Naive thymus-derived CD4-positive, alpha-beta T cell (primary cell): ENCODE measurements at regions not wholly inside any gene's neighbourhood (a gene's known extent, or its start where the extent isn't known, plus 50 kb on each side); places are given as distances from the start of the nearest gene placed in this dataset.

ENCODE experiments used
- ATAC-seq: fragments of 150-1000 bp; cut with Tn5 transposase; 2 replicates; pipeline ENCODE4 v1.10.0; 2021; ENCODE audit warnings: mild to moderate bottlenecking, moderate library complexity
- CTCF ChIA-PET: fragments of 350-600 bp; sonication (Branson Sonifier 250); formaldehyde crosslinking; loops from one replicate; lab custom pipeline; 2021; ENCODE audit warnings: antibody characterized with exemption; lab: Charles Lee
- POLR2A ChIA-PET: fragments of 350-600 bp; sonication (Branson Sonifier 250); formaldehyde crosslinking; loops from one replicate; lab custom pipeline; 2021; ENCODE audit warnings: antibody characterized with exemption, inconsistent platforms; lab: Charles Lee
- DNase-seq, 9 donors: peaks; one replicate each; pipeline versions ENCODE4 v3.0.0 to v3.0.0-alpha.2; 2020 to 2022; ENCODE audit warnings: mixed read lengths in 1 of 9
- H3K27ac ChIP-seq: one replicate; pipeline ENCODE4 v1.7.0; 2013; ENCODE audit warnings: mild to moderate bottlenecking, low read depth, low read length, moderate library complexity
- H3K27me3 ChIP-seq, 2 donors: one replicate each; pipeline ENCODE4 v1.7.0; 2013; ENCODE audit warnings: low read length in 2 of 2, mild to moderate bottlenecking in 2 of 2, moderate library complexity in 2 of 2; ENCODE audit not compliant: control insufficient read depth in 2 of 2, insufficient read depth in 2 of 2
- H3K36me3 ChIP-seq, 3 experiments: 1 replicate in 2 of 3; 2 replicates in 1 of 3; pipeline ENCODE4 v1.7.0; 2013; ENCODE audit warnings: low read length in 3 of 3, mild to moderate bottlenecking in 3 of 3, moderate library complexity in 1 of 3; ENCODE audit not compliant: insufficient read depth in 3 of 3, control insufficient read depth in 2 of 3
- H3K4me1 ChIP-seq, 2 donors: one replicate each; pipeline ENCODE4 v1.7.0; 2013; ENCODE audit warnings: low read length in 2 of 2, mild to moderate bottlenecking in 2 of 2, moderate library complexity in 1 of 2; ENCODE audit not compliant: control insufficient read depth in 2 of 2, insufficient read depth in 2 of 2
- H3K4me3 ChIP-seq: 2 replicates; pipeline ENCODE4 v1.7.0; 2013; ENCODE audit warnings: mild to moderate bottlenecking, low read length
- H3K9me3 ChIP-seq, 3 experiments: 1 replicate in 2 of 3; 2 replicates in 1 of 3; pipeline ENCODE4 v1.7.0; 2013; ENCODE audit warnings: low read length in 3 of 3; ENCODE audit not compliant: control insufficient read depth in 2 of 3
- H3K27ac Mint-ChIP-seq, 9 donors: one replicate each; pipeline ENCODE4 v1.8.0; 2020 to 2022; ENCODE audit warnings: mixed read lengths in 9 of 9, mild to moderate bottlenecking in 8 of 9, moderate library complexity in 5 of 9, inconsistent platforms in 2 of 9
- H3K27me3 Mint-ChIP-seq, 5 donors: one replicate each; pipeline ENCODE4 v1.8.0; 2021 to 2022; ENCODE audit warnings: mixed read lengths in 5 of 5, mild to moderate bottlenecking in 1 of 5
- H3K36me3 Mint-ChIP-seq, 5 donors: one replicate each; pipeline ENCODE4 v1.8.0; 2020 to 2022; ENCODE audit warnings: mixed read lengths in 5 of 5, mild to moderate bottlenecking in 3 of 5, inconsistent platforms in 1 of 5
- H3K4me1 Mint-ChIP-seq, 7 donors: one replicate each; pipeline ENCODE4 v1.8.0; 2020 to 2022; ENCODE audit warnings: mixed read lengths in 7 of 7, mild to moderate bottlenecking in 3 of 7, inconsistent platforms in 1 of 7
- H3K4me3 Mint-ChIP-seq, 10 donors: one replicate each; pipeline ENCODE4 v1.8.0; 2020 to 2022; ENCODE audit warnings: mild to moderate bottlenecking in 10 of 10, mixed read lengths in 10 of 10, moderate library complexity in 6 of 10, inconsistent platforms in 2 of 10
- H3K9me3 Mint-ChIP-seq, 11 donors: one replicate each; pipeline ENCODE4 v1.8.0; 2020 to 2022; ENCODE audit warnings: mixed read lengths in 11 of 11, mild to moderate bottlenecking in 4 of 11, inconsistent platforms in 1 of 11, moderate library complexity in 1 of 11
- intact Hi-C, 2 donors: fragments of 100-400 bp; cut with micrococcal nuclease; formaldehyde crosslinking; loops; one replicate each; pipeline ENCODE4 v1.15.1; 2023

DNA sequence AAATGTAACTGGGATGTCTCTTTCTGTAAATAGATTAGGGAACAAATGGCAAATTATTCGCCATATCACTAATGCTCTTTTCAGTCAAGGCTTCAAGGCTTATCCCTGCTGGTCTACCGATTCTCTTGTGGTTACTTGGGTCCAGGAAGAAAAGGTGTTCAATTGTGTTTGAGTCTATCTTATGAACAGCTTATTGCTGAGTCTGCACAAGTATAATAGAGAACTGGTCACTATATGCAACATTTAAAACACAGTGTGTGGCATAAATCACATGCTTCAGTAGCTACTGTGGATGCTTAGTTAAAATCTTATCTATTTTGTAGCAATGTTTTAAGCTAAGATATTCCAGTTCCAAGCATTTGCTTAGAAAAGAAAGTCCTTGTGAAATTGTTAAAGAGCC, 274.2 kb upstream of the FAM174A start:
- ATAC-seq (no peak), DNase-seq (no peak)
- intact Hi-C loops = no loop called here
- H3K36me3 ChIP-seq = no peaks in the 10 kb centered on the region
- H3K9me3 ChIP-seq = no peaks in the 10 kb centered on the region
- peaks cover 0 to 5% (median 0%) of the 10 kb centered on the region in 11 donors for H3K9me3 Mint-ChIP-seq
- no peaks in the 10 kb centered on the region for H3K27me3 Mint-ChIP-seq
- POLR2A ChIA-PET = no interaction called here
- no peak overlapping the region for H3K4me3 ChIP-seq
- no peaks in the 10 kb centered on the region for H3K27me3 ChIP-seq
- H3K4me3 Mint-ChIP-seq = no peak overlapping the region
- H3K4me1 ChIP-seq = no peaks in the 10 kb centered on the region
- CTCF ChIA-PET = no interaction called here
- no peak overlapping the region for H3K27ac Mint-ChIP-seq
- H3K27ac ChIP-seq = no peak overlapping the region
- no peaks in the 10 kb centered on the region for H3K36me3 Mint-ChIP-seq
- H3K4me1 Mint-ChIP-seq = no peaks in the 10 kb centered on the region

DNA sequence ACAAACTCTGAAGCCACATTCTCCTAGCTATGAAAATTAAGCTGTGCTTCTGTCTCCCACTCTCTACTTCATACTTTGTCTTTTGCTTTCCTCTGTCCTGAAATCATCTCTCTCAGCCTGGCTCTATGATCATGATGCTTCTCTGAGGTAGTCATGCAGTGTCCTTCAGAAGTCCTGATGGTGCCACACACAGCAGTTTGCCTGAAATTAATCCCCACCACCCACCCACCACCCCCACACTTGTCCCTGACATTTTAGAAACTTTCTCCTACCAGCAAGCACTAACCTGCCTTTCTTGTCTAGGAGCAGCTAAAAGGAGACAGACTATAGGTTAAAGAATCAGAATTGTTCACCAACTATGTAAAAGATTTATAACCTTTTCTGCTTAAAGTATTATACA, 282.2 kb upstream of the FAM174A start:
- Histone ChIP-seq H3K27ac (no peak overlapping the region), H3K9me3 (no peaks in the 10 kb centered on the region), H3K4me1 (no peaks in the 10 kb centered on the region), H3K36me3 (no peaks in the 10 kb centered on the region), H3K4me3 (no peak overlapping the region), H3K27me3 (no peaks in the 10 kb centered on the region)
- ATAC-seq = no peak
- POLR2A ChIA-PET = no interaction called here
- intact Hi-C loops = no loop called here
- Mint-ChIP-seq H3K36me3 (no peaks in the 10 kb centered on the region), H3K27me3 (no peaks in the 10 kb centered on the region), H3K4me3 (no peak overlapping the region), H3K4me1 (no peaks in the 10 kb centered on the region), H3K9me3 (peaks cover 0 to 6% (median 0%) of the 10 kb centered on the region in 11 donors), H3K27ac (no peak overlapping the region)
- CTCF ChIA-PET = no interaction called here
- DNase-seq = no peak

DNA sequence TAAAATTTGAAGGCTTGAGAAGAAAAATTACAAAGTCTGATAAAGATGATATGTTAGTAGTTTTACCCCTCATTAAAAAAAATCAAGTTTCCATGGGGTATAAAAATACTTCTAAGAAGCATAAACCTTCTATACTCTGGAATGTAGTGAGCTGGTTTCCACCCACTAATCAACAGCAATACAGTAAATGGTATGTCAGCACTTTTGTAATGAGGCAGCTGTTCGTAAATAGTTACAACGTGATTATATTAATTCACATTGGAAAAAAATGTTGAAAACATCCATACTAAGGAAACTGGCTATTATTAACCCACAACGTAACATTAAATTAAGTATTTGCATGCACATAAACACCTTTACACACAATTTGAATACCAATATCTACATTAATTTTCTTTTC, 283.1 kb upstream of the FAM174A start:
- no peak for ATAC-seq
- H3K9me3 ChIP-seq = no peaks in the 10 kb centered on the region
- H3K27me3 ChIP-seq = no peaks in the 10 kb centered on the region
- H3K4me3 ChIP-seq = no peak overlapping the region
- DNase-seq = no peak
- H3K27ac ChIP-seq = no peak overlapping the region
- H3K9me3 Mint-ChIP-seq = peaks cover 0 to 6% (median 0%) of the 10 kb centered on the region in 11 donors
- H3K27me3 Mint-ChIP-seq = no peaks in the 10 kb centered on the region
- H3K4me1 Mint-ChIP-seq = no peaks in the 10 kb centered on the region
- POLR2A ChIA-PET = no interaction called here
- H3K4me1 ChIP-seq = no peaks in the 10 kb centered on the region
- no peak overlapping the region for H3K4me3 Mint-ChIP-seq
- H3K27ac Mint-ChIP-seq = no peak overlapping the region
- intact Hi-C loops = no loop called here
- H3K36me3 ChIP-seq = no peaks in the 10 kb centered on the region
- H3K36me3 Mint-ChIP-seq = no peaks in the 10 kb centered on the region
- CTCF ChIA-PET = no interaction called here

DNA sequence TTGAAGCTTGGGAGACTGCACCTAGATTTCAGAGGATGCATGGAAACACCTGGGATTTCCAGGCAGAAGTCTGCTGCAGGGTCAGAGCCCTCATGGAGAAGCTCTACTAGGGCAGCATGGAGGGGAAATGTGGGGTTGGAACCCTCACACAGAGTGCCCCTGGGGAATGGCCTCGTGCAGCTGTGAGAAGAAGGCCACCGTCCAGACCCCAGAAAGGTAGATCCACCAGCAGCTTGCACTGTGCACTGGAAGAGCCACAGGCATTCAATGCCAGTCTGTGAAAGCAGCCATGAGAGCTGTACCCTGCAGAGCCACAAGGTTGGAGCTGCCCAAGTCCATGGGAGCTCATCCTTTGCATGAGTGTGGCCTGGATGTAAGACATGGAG, 285.3 kb upstream of the FAM174A start:
- H3K4me3 Mint-ChIP-seq = no peak overlapping the region
- no peaks in the 10 kb centered on the region for H3K4me1 Mint-ChIP-seq
- no peaks in the 10 kb centered on the region for H3K9me3 ChIP-seq
- peak; percentile 27 for ATAC-seq
- no peaks in the 10 kb centered on the region for H3K27me3 Mint-ChIP-seq
- DNase-seq = no peak
- H3K36me3 ChIP-seq = no peaks in the 10 kb centered on the region
- no peak overlapping the region for H3K27ac Mint-ChIP-seq
- no peaks in the 10 kb centered on the region for H3K4me1 ChIP-seq
- no peaks in the 10 kb centered on the region for H3K27me3 ChIP-seq
- H3K9me3 Mint-ChIP-seq = peaks cover 0 to 6% (median 0%) of the 10 kb centered on the region in 11 donors
- intact Hi-C loops = no loop called here
- no peak overlapping the region for H3K27ac ChIP-seq
- H3K36me3 Mint-ChIP-seq = no peaks in the 10 kb centered on the region
- ChIA-PET POLR2A (no interaction called here), CTCF (no interaction called here)
- no peak overlapping the region for H3K4me3 ChIP-seq

DNA sequence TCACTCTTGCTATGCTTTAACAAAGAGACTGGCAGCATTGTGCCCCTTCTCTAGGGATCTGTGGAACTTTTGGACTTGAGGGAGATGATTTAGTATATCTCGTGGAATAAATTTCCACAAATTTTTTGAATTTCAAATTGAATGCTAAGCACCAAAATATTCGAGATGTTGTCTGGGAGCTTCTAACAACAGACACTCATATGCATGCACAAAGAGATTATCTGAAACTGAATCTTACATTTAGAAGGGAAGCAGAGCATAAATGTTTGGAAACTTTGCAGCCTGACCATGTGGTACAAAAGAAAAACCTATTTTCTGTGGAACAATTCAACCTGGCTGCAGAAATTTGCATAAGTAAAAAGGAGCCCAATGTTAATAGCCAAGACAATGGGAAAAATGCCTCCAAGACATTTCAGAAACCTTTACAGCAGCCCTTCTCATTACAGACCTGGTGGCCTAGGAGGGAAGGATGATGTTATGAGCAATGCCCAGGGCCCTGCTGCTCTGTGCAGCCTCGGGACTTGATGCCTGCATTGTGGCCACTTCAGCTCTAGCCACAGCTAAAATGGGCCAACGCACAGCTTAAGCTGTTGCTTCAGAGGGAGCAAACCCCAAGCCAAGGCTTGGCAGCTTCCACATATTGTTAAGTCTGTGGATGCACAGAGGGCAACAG, 285.8 kb upstream of the FAM174A start:
- no peaks in the 10 kb centered on the region for H3K36me3 Mint-ChIP-seq
- no peak for DNase-seq
- H3K4me1 Mint-ChIP-seq = no peaks in the 10 kb centered on the region
- Histone ChIP-seq H3K36me3 (no peaks in the 10 kb centered on the region), H3K4me3 (no peak overlapping the region), H3K9me3 (no peaks in the 10 kb centered on the region), H3K4me1 (no peaks in the 10 kb centered on the region), H3K27me3 (no peaks in the 10 kb centered on the region), H3K27ac (no peak overlapping the region)
- H3K4me3 Mint-ChIP-seq = no peak overlapping the region
- H3K27me3 Mint-ChIP-seq = no peaks in the 10 kb centered on the region
- intact Hi-C loops = no loop called here
- ATAC-seq = no peak
- ChIA-PET POLR2A (no interaction called here), CTCF (no interaction called here)
- H3K9me3 Mint-ChIP-seq = peaks cover 0 to 6% (median 0%) of the 10 kb centered on the region in 11 donors
- H3K27ac Mint-ChIP-seq = no peak overlapping the region

DNA sequence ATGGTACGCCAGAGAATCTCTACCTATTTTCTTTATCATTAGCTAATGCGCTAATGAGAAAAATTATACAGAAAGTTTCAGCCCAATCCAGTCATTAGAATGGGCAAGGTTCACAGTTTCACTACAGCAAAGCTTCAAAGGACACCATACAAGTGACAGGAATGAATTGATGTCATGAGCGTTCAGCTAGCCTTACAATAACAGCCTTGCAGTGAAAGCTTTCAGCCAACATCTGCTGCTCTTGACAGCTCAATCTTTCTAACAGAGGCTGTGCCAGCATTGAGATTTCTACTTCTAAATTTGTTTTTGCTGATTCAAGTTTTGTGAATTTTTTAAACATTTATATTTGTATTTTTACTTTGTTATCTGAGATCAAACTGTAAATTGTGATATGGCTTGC, 302.4 kb upstream of the FAM174A start:
- Histone ChIP-seq H3K36me3 (no peaks in the 10 kb centered on the region), H3K27ac (no peak overlapping the region), H3K9me3 (no peaks in the 10 kb centered on the region), H3K4me1 (no peaks in the 10 kb centered on the region), H3K27me3 (no peaks in the 10 kb centered on the region), H3K4me3 (no peak overlapping the region)
- Mint-ChIP-seq H3K36me3 (no peaks in the 10 kb centered on the region), H3K4me3 (no peak overlapping the region), H3K9me3 (peaks cover 0 to 21% (median 3%) of the 10 kb centered on the region in 11 donors), H3K27me3 (no peaks in the 10 kb centered on the region), H3K4me1 (no peaks in the 10 kb centered on the region), H3K27ac (no peak overlapping the region)
- CTCF ChIA-PET = no interaction called here
- DNase-seq = no peak
- no peak for ATAC-seq
- POLR2A ChIA-PET = interaction anchor here (0.5 kb wide), 1 partner anchor 31 kb away, joined by 3 read pairs; no protein-coding TSS in a partner anchor
- intact Hi-C loops = no loop called here

DNA sequence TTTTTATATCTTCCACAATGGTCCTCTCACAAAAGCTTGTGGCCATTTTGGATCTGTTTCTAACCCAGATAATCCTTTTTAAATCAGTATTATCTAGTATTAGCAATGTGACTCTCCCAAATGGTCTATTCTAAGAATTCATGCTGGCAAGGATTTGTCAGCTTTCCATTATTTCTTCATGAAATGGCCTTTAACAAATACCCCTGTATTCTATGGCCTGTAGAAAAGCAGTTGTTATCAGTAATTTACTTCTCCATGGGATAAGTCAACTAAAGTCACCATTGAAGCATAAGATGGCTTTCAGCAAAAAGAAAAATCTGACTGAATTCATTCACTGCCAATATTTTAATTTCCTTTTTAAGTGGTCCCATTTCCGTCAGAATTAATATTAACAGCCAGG, 346.4 kb upstream of the FAM174A start:
- Mint-ChIP-seq H3K9me3 (peaks cover 0 to 16% (median 2%) of the 10 kb centered on the region in 11 donors), H3K27ac (no peak overlapping the region), H3K27me3 (no peaks in the 10 kb centered on the region), H3K4me3 (no peak overlapping the region), H3K4me1 (no peaks in the 10 kb centered on the region), H3K36me3 (no peaks in the 10 kb centered on the region)
- intact Hi-C loops = no loop called here
- Histone ChIP-seq H3K27me3 (no peaks in the 10 kb centered on the region), H3K27ac (no peak overlapping the region), H3K4me3 (no peak overlapping the region), H3K9me3 (no peaks in the 10 kb centered on the region), H3K4me1 (no peaks in the 10 kb centered on the region), H3K36me3 (no peaks in the 10 kb centered on the region)
- no peak for ATAC-seq
- ChIA-PET POLR2A (no interaction called here), CTCF (no interaction called here)
- no peak for DNase-seq
